H1 (cell line): ENCODE measurements at regions not wholly inside any gene's neighbourhood (a gene's known extent, or its start where the extent isn't known, plus 50 kb on each side); places are given as distances from the start of the nearest gene placed in this dataset.

ENCODE experiments used
- ASH2L ChIP-seq: fragments of 200-600, 300-600 bp; sonication (generic); IDR thresholded peaks from one replicate; pipeline ENCODE4 v1.7.1; 2017; ENCODE audit warnings: low read length
- JUN ChIP-seq: IDR thresholded peaks from 2 replicates; pipeline ENCODE4 v1.6.1; 2011; ENCODE audit warnings: low read depth, mild to moderate bottlenecking, improper control_type of control experiment, low read length
- MAX ChIP-seq: IDR thresholded peaks from 2 replicates; pipeline ENCODE4 v1.6.1; 2012; ENCODE audit warnings: inconsistent platforms

- TF ChIP-seq MAX = no peak
- TF ChIP-seq JUN = no peak
- no peak for TF ChIP-seq ASH2L
Measured at GRCh38 chr4:123705419-123705818, 308.8 kb downstream of the SPRY1 start (continued).
